Naive thymus-derived CD4-positive, alpha-beta T cell (primary cell): ENCODE measurements at regions not wholly inside any gene's neighbourhood (a gene's known extent, or its start where the extent isn't known, plus 50 kb on each side); places are given as distances from the start of the nearest gene placed in this dataset.
A peak's percentile ranks its signal among the peaks of the same experiment; 100 is the strongest.

Experiments used
- ATAC-seq: fragments of 150-1000 bp; cut with Tn5 transposase; 2 replicates; pipeline ENCODE4 v1.10.0; 2021; ENCODE audit warnings: mild to moderate bottlenecking, moderate library complexity
- CTCF ChIA-PET: fragments of 350-600 bp; sonication (Branson Sonifier 250); formaldehyde crosslinking; loops from one replicate; lab custom pipeline; 2021; ENCODE audit warnings: antibody characterized with exemption; lab: Charles Lee
- POLR2A ChIA-PET: fragments of 350-600 bp; sonication (Branson Sonifier 250); formaldehyde crosslinking; loops from one replicate; lab custom pipeline; 2021; ENCODE audit warnings: antibody characterized with exemption, inconsistent platforms; lab: Charles Lee
- DNase-seq, 9 donors: peaks; one replicate each; pipeline versions ENCODE4 v3.0.0 to v3.0.0-alpha.2; 2020 to 2022; ENCODE audit warnings: mixed read lengths in 1 of 9
- H3K27ac ChIP-seq: one replicate; pipeline ENCODE4 v1.7.0; 2013; ENCODE audit warnings: mild to moderate bottlenecking, low read depth, low read length, moderate library complexity
- H3K27me3 ChIP-seq, 2 donors: one replicate each; pipeline ENCODE4 v1.7.0; 2013; ENCODE audit warnings: low read length in 2 of 2, mild to moderate bottlenecking in 2 of 2, moderate library complexity in 2 of 2; ENCODE audit not compliant: control insufficient read depth in 2 of 2, insufficient read depth in 2 of 2
- H3K36me3 ChIP-seq, 3 experiments: 1 replicate in 2 of 3; 2 replicates in 1 of 3; pipeline ENCODE4 v1.7.0; 2013; ENCODE audit warnings: low read length in 3 of 3, mild to moderate bottlenecking in 3 of 3, moderate library complexity in 1 of 3; ENCODE audit not compliant: insufficient read depth in 3 of 3, control insufficient read depth in 2 of 3
- H3K4me1 ChIP-seq, 2 donors: one replicate each; pipeline ENCODE4 v1.7.0; 2013; ENCODE audit warnings: low read length in 2 of 2, mild to moderate bottlenecking in 2 of 2, moderate library complexity in 1 of 2; ENCODE audit not compliant: control insufficient read depth in 2 of 2, insufficient read depth in 2 of 2
- H3K4me3 ChIP-seq: 2 replicates; pipeline ENCODE4 v1.7.0; 2013; ENCODE audit warnings: mild to moderate bottlenecking, low read length
- H3K9me3 ChIP-seq, 3 experiments: 1 replicate in 2 of 3; 2 replicates in 1 of 3; pipeline ENCODE4 v1.7.0; 2013; ENCODE audit warnings: low read length in 3 of 3; ENCODE audit not compliant: control insufficient read depth in 2 of 3
- H3K27ac Mint-ChIP-seq, 9 donors: one replicate each; pipeline ENCODE4 v1.8.0; 2020 to 2022; ENCODE audit warnings: mixed read lengths in 9 of 9, mild to moderate bottlenecking in 8 of 9, moderate library complexity in 5 of 9, inconsistent platforms in 2 of 9
- H3K27me3 Mint-ChIP-seq, 5 donors: one replicate each; pipeline ENCODE4 v1.8.0; 2021 to 2022; ENCODE audit warnings: mixed read lengths in 5 of 5, mild to moderate bottlenecking in 1 of 5
- H3K36me3 Mint-ChIP-seq, 5 donors: one replicate each; pipeline ENCODE4 v1.8.0; 2020 to 2022; ENCODE audit warnings: mixed read lengths in 5 of 5, mild to moderate bottlenecking in 3 of 5, inconsistent platforms in 1 of 5
- H3K4me1 Mint-ChIP-seq, 7 donors: one replicate each; pipeline ENCODE4 v1.8.0; 2020 to 2022; ENCODE audit warnings: mixed read lengths in 7 of 7, mild to moderate bottlenecking in 3 of 7, inconsistent platforms in 1 of 7
- H3K4me3 Mint-ChIP-seq, 10 donors: one replicate each; pipeline ENCODE4 v1.8.0; 2020 to 2022; ENCODE audit warnings: mild to moderate bottlenecking in 10 of 10, mixed read lengths in 10 of 10, moderate library complexity in 6 of 10, inconsistent platforms in 2 of 10
- H3K9me3 Mint-ChIP-seq, 11 donors: one replicate each; pipeline ENCODE4 v1.8.0; 2020 to 2022; ENCODE audit warnings: mixed read lengths in 11 of 11, mild to moderate bottlenecking in 4 of 11, inconsistent platforms in 1 of 11, moderate library complexity in 1 of 11
- intact Hi-C, 2 donors: fragments of 100-400 bp; cut with micrococcal nuclease; formaldehyde crosslinking; loops; one replicate each; pipeline ENCODE4 v1.15.1; 2023

GRCh38 chr4:10897076-10897475 is 212.5 kb upstream of the CLNK start:
- ATAC-seq (no peak), DNase-seq (no peak)
- intact Hi-C loops: no loop called here
- no peak overlapping the region for H3K27ac ChIP-seq
- Mint-ChIP-seq H3K27ac (no peak overlapping the region), H3K36me3 (no peaks in the 10 kb centered on the region), H3K9me3 (peaks cover 0 to 3% (median 0%) of the 10 kb centered on the region in 11 donors), H3K4me3 (no peak overlapping the region), H3K4me1 (peaks cover 0 to 11% (median 0%) of the 10 kb centered on the region in 7 donors), H3K27me3 (peaks cover 0 to 10% (median 5%) of the 10 kb centered on the region in 5 donors)
- CTCF ChIA-PET: no interaction called here
- H3K36me3 ChIP-seq: no peaks in the 10 kb centered on the region
- H3K4me1 ChIP-seq: no peaks in the 10 kb centered on the region
- POLR2A ChIA-PET: no interaction called here
- no peak overlapping the region for H3K4me3 ChIP-seq
- no peaks in the 10 kb centered on the region for H3K9me3 ChIP-seq
- H3K27me3 ChIP-seq: no peaks in the 10 kb centered on the region

DNA sequence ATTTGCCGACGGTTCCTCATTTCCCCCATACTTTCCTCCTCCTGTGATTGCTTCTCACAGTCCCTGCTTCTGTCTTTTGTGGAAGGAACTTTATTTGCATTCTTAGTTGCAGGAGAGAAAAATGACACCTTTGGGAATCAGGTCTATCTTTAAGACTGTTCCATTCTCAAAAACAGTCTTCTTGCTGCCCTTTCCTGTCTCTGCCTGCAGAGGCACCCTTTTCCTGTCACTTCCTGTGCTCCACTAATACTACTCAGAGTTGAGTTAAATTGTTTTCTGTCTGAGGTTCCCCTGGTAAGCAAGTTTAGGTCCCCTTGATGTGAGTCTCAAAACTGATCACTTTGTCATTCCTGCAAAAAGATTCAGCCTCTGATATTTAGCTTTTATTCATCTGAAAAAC is 208.8 kb upstream of the CLNK start:
- H3K36me3 Mint-ChIP-seq: no peaks in the 10 kb centered on the region
- Histone ChIP-seq H3K36me3 (no peaks in the 10 kb centered on the region), H3K4me1 (no peaks in the 10 kb centered on the region), H3K4me3 (no peak overlapping the region), H3K9me3 (no peaks in the 10 kb centered on the region), H3K27me3 (no peaks in the 10 kb centered on the region), H3K27ac (no peak overlapping the region)
- no peak for ATAC-seq
- no peak overlapping the region for H3K4me3 Mint-ChIP-seq
- no peak overlapping the region for H3K27ac Mint-ChIP-seq
- ChIA-PET POLR2A (no interaction called here), CTCF (no interaction called here)
- H3K4me1 Mint-ChIP-seq: peaks cover 0 to 11% (median 0%) of the 10 kb centered on the region in 7 donors
- intact Hi-C loops: no loop called here
- H3K27me3 Mint-ChIP-seq: peaks cover 0 to 13% (median 5%) of the 10 kb centered on the region in 5 donors
- peaks cover 0 to 3% (median 0%) of the 10 kb centered on the region in 11 donors for H3K9me3 Mint-ChIP-seq
- peak in 3 of 9 donors; percentile 2 to 14 (median 2) for DNase-seq

DNA sequence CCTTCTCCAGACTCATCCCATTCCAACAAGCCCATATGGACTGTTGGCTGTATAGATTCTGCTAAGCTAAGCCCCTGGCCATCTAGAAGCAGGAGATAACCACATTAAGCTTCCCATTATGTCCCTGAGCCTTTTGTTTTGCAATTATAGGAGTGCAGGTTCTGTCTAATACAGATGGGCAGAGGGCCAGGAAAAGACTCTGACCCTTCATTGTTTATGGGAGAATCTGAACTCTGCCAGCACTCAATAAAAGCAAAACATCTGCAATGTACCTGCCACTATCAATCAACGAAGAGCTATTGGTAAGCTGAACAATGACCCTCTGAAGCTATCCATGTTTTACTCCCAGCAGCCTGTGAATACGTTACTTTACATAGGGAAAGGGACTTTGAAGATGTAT is 207.3 kb upstream of the CLNK start:
- no peak overlapping the region for H3K4me3 ChIP-seq
- Mint-ChIP-seq H3K27me3 (peaks cover 0 to 13% (median 5%) of the 10 kb centered on the region in 5 donors), H3K4me1 (peaks cover 0 to 11% (median 0%) of the 10 kb centered on the region in 7 donors), H3K27ac (no peak overlapping the region), H3K9me3 (peaks cover 0 to 1% (median 0%) of the 10 kb centered on the region in 11 donors), H3K36me3 (no peaks in the 10 kb centered on the region), H3K4me3 (no peak overlapping the region)
- no peak overlapping the region for H3K27ac ChIP-seq
- H3K9me3 ChIP-seq: no peaks in the 10 kb centered on the region
- no peaks in the 10 kb centered on the region for H3K4me1 ChIP-seq
- ATAC-seq (no peak), DNase-seq (no peak)
- intact Hi-C loops: no loop called here
- POLR2A ChIA-PET: no interaction called here
- H3K36me3 ChIP-seq: no peaks in the 10 kb centered on the region
- CTCF ChIA-PET: no interaction called here
- no peaks in the 10 kb centered on the region for H3K27me3 ChIP-seq

DNA sequence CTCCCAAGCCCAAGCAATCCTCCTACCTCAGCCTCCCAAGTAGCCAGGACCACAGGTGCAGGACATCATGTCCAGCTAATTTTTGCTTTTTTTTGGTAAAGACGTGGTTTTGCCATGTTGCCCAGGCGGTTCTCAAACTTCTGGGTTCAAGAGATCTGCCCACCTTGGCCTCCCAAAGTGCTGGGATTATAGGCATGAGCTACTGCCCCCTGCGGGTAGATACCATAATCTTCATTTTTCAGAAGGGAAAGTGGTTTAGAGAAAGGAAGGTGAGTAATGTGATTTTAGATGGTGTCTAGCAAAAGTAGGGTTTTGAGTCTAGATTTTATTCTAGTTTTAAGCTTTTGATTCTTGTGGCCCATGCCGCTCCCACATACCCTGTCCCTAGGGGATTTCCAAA is 205.3 kb upstream of the CLNK start:
- DNase-seq: no peak
- Mint-ChIP-seq H3K27ac (no peak overlapping the region), H3K4me3 (no peak overlapping the region), H3K4me1 (peaks cover 0 to 6% (median 0%) of the 10 kb centered on the region in 7 donors), H3K9me3 (no peaks in the 10 kb centered on the region), H3K36me3 (no peaks in the 10 kb centered on the region), H3K27me3 (peaks cover 0 to 11% (median 5%) of the 10 kb centered on the region in 5 donors)
- POLR2A ChIA-PET: no interaction called here
- intact Hi-C loops: no loop called here
- Histone ChIP-seq H3K27ac (no peak overlapping the region), H3K9me3 (no peaks in the 10 kb centered on the region), H3K36me3 (no peaks in the 10 kb centered on the region), H3K27me3 (no peaks in the 10 kb centered on the region), H3K4me3 (no peak overlapping the region), H3K4me1 (no peaks in the 10 kb centered on the region)
- ATAC-seq: no peak
- CTCF ChIA-PET: no interaction called here

DNA sequence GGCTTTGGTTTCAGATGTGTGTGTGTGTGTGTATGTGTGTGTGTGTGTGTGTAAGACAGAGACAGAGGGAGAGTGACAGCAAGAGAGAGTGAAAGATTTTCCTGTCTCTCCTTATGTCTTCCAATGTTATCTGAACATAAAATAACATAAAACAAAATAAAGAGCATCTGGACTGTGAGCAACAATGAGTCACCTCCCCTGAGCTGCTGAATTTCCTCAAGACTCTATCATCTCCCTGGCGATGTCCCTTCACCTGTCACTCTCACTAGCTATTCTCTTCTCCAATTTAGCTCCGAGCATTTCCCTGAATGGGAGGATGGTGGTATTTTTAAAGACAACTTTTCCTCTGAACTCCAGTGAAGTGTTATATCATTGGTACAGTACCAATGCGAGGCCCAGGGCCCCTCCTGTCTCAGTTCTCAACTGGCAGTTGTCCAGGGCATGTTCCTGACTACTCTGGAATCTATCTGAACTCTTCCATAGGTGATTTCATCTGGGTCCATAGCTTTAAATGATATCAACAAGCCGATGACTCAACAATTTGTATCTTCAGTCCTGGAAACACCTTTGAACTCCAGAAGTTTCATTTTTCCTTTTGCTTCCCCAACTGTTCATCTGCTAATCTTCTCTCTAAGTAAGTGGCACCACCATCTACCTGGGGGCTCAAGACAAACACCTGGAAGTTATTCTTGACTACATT is 195.0 kb upstream of the CLNK start:
- DNase-seq: no peak
- CTCF ChIA-PET: no interaction called here
- no peak overlapping the region for H3K4me3 Mint-ChIP-seq
- H3K9me3 Mint-ChIP-seq: no peaks in the 10 kb centered on the region
- H3K36me3 Mint-ChIP-seq: no peaks in the 10 kb centered on the region
- Histone ChIP-seq H3K4me3 (no peak overlapping the region), H3K9me3 (no peaks in the 10 kb centered on the region), H3K36me3 (no peaks in the 10 kb centered on the region), H3K27ac (no peak overlapping the region), H3K4me1 (no peaks in the 10 kb centered on the region), H3K27me3 (no peaks in the 10 kb centered on the region)
- H3K27ac Mint-ChIP-seq: no peak overlapping the region
- intact Hi-C loops: no loop called here
- no peak for ATAC-seq
- H3K27me3 Mint-ChIP-seq: no peaks in the 10 kb centered on the region
- H3K4me1 Mint-ChIP-seq: no peaks in the 10 kb centered on the region
- POLR2A ChIA-PET: no interaction called here

- no peaks in the 10 kb centered on the region for H3K9me3 Mint-ChIP-seq
- H3K27me3 ChIP-seq: no peaks in the 10 kb centered on the region
- ChIA-PET CTCF (no interaction called here), POLR2A (no interaction called here)
- no peaks in the 10 kb centered on the region for H3K36me3 ChIP-seq
- DNase-seq (no peak), ATAC-seq (no peak)
- no peak overlapping the region for H3K27ac ChIP-seq
- no peaks in the 10 kb centered on the region for H3K36me3 Mint-ChIP-seq
- H3K4me3 Mint-ChIP-seq: no peak overlapping the region
- no peak overlapping the region for H3K4me3 ChIP-seq
- no peak overlapping the region for H3K27ac Mint-ChIP-seq
- intact Hi-C loops: no loop called here
- no peaks in the 10 kb centered on the region for H3K9me3 ChIP-seq
- no peaks in the 10 kb centered on the region for H3K4me1 ChIP-seq
- H3K27me3 Mint-ChIP-seq: no peaks in the 10 kb centered on the region
- no peaks in the 10 kb centered on the region for H3K4me1 Mint-ChIP-seq
Observed at GRCh38 chr4:10878861-10879260, 194.3 kb upstream of the CLNK start.

GRCh38 chr4:10877076-10877475 is 192.5 kb upstream of the CLNK start:
- Histone ChIP-seq H3K4me1 (no peaks in the 10 kb centered on the region), H3K27me3 (no peaks in the 10 kb centered on the region), H3K4me3 (no peak overlapping the region), H3K36me3 (no peaks in the 10 kb centered on the region), H3K9me3 (no peaks in the 10 kb centered on the region), H3K27ac (no peak overlapping the region)
- Mint-ChIP-seq H3K27ac (no peak overlapping the region), H3K4me1 (no peaks in the 10 kb centered on the region), H3K36me3 (no peaks in the 10 kb centered on the region), H3K27me3 (no peaks in the 10 kb centered on the region), H3K4me3 (no peak overlapping the region), H3K9me3 (no peaks in the 10 kb centered on the region)
- POLR2A ChIA-PET: no interaction called here
- ATAC-seq (no peak), DNase-seq (no peak)
- CTCF ChIA-PET: no interaction called here
- intact Hi-C loops: no loop called here
